GM10266 (cell line): ENCODE measurements at regions not wholly inside any gene's neighbourhood (a gene's known extent, or its start where the extent isn't known, plus 50 kb on each side); places are given as distances from the start of the nearest gene placed in this dataset.
"Not testable (repeated sequence)": the region's sequence is repeated elsewhere in the genome, so short reads cannot be mapped to it uniquely, and the experiment has no call there.

Source experiments
- DNase-seq: peaks from one replicate; pipeline ENCODE4 v3.0.0; 2012; ENCODE audit errors: extremely low spot score
- TF ChIP-seq, protein P1 (sequence below): IDR thresholded peaks from 2 replicates; pipeline ENCODE4 v1.5.1; 2012; ENCODE audit warnings: mild to moderate bottlenecking, low read depth; ENCODE audit not compliant: control insufficient read depth, insufficient read depth; ENCODE audit errors: missing control alignments

DNA sequence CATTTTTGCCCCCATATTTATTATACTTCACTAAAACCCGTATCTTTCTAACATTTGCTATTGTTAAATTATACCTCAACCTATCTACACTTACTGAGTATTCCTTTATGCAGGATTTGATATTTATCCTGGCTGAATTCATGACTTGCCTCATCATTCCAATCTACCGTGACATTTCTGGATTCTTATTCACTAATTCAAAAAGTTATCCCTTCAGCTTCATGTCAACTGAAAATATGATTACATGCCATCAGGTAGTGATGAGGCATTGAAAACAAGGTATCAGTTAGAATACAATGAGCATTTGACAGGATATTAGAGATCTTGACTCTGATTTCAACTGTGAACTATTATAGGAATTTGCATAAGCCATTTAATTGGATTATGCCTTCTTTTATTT lies 2171.9 kb upstream of the WWC1 start:
- TF ChIP-seq, protein P1, sequence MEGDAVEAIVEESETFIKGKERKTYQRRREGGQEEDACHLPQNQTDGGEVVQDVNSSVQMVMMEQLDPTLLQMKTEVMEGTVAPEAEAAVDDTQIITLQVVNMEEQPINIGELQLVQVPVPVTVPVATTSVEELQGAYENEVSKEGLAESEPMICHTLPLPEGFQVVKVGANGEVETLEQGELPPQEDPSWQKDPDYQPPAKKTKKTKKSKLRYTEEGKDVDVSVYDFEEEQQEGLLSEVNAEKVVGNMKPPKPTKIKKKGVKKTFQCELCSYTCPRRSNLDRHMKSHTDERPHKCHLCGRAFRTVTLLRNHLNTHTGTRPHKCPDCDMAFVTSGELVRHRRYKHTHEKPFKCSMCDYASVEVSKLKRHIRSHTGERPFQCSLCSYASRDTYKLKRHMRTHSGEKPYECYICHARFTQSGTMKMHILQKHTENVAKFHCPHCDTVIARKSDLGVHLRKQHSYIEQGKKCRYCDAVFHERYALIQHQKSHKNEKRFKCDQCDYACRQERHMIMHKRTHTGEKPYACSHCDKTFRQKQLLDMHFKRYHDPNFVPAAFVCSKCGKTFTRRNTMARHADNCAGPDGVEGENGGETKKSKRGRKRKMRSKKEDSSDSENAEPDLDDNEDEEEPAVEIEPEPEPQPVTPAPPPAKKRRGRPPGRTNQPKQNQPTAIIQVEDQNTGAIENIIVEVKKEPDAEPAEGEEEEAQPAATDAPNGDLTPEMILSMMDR: no peak
- DNase-seq: no peak

DNA sequence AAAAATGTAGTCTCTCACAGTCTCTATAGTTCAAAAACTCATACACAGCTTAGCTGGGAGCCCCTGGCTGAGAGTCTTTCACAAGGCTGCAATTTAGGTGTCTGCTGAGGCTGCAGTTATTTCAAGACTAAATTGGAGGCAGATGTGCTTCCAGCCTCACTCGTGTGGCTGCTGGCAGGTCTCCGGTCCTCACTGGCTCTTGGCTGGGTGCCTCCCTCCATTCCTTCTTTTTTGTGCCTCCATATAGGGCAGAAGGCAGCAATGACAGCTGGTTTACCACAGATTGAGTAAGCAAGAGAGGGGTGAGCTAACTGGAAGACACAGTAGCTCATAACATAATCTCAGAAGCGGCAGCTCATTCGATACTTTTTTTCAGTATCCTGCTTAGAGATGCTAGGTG lies 2167.7 kb upstream of the WWC1 start:
- no peak for DNase-seq
- TF ChIP-seq, protein P1: no peak

DNA sequence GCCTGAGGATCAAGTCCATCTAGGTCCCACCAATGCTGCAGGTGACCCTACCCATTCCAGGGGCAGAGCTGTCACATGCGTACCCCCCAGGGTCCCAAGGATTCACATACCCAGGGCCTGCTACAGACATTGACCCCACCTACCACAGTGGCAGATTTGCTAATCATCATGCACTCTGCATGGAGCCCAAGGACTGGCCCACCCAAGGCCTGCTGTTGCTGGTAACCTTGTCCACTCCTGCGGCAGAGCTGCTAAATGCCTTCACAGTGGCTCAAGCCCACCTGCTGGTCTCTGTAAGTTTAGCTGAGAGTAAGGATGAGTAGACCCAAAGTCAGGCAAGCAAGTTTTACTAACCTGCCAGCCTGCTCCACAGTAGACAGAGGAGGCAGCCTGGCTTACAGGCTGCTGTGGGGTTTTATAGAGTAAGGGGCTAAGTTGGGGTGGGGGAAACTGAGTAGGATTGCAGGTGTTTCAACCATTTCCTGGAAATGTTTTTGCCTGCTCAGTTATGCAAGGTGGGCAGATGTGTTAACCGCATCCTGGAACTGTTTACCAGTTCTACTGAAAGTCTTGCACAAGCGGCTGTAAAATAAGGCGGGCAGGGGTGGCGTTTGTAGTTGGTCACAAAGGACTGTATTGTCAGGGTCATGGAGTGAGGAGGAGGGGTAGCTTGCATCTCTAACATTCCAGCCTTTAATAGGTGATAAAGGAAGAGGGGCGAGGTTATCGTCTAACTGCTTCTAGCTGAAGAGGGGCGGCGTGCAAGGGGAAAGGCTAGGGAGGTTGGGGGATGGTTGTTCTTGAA lies 2163.5 kb upstream of the WWC1 start:
- DNase-seq: no peak
- TF ChIP-seq, protein P1: no peak

DNA sequence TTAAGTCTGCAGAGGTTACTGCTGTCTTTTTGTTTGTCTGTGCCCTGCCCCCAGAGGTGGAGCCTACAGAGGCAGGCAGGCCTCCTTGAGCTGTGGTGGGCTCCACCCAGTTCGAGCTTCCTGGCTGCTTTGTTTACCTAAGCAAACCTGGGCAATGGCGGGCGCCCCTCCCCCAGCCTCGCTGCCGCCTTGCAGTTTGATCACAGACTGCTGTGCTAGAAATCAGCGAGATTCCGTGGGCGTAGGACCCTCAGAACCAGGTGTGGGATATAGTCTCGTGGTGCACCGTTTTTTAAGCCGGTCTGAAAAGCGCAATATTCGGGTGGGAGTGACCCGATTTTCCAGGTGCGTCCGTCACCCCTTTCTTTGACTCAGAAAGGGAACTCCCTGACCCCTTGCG lies 2146.3 kb upstream of the WWC1 start:
- DNase-seq: not testable (repeated sequence)

DNA sequence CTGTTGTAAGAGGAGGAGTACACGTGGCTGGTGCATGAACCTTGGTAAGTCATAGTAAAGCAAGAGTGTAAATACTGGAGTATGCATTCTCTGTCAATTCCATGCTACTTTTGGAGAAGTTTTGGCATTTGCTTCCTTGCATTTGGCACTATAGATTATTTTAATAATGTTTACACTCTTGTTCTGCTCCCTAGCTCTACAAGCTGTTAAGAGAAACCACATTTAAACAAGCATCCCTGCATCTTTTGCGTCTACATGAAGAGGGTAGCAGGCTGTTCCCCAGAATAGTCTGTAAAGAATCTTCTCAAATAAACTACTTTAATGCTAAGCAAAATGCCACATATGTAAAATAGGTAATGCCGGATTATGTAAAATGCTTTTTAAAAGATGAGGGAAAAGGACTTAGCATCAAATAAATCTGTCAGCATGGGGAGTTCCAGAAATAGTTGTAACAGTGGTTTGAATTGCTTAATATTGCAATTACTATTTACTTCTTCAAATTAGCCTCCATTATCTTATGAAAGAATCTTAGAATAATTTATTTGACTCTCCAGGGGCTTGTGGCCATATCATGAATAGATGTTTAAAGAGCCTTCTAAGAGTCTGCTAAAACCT lies 2127.3 kb upstream of the WWC1 start:
- DNase-seq: no peak
- TF ChIP-seq, protein P1: no peak

DNA sequence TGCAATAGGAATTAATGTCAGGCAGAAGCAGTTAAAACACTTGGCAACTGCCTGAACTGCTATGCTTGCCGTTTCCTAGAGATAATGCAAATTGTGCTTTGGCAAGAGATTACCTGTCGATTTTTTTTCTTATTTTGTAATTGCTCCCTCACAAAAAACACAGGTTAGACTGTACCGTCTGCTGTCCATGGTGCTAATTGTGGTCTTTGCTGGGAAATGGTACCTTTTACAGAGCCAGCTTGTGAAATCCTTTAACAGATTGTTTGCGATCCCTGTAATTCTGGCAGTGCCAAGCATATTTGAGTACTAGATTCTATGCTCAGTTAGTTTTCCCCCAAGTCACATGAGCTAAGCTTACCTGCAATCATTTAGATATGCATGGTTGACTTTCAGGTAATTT lies 2125.8 kb upstream of the WWC1 start:
- DNase-seq: no peak

DNA sequence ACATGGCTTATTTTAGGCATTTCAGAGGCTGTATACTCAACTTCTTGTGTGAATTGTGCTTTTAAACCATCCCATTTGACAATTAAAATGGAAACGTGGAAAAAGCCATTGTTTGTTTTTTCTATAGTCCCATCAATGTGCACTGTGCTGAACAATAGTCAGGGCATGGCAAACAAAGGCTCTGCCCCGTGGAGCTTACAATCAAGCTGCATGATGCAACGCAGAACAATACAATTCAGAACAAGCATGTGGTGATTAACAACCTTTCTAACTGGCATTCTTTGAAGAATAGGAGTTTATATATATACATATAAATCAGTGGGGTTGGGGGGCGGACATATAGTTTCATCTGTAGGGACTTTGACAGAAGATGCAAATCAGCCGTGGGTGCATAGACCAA lies 2125.4 kb upstream of the WWC1 start:
- no peak for DNase-seq
- TF ChIP-seq, protein P1: no peak

More for the DNA sequence above, 2125.8 kb upstream of the WWC1 start:
- TF ChIP-seq, protein P1: no peak
